ENCODE measurements at regions not wholly inside any gene's neighbourhood (a gene's known extent, or its start where the extent isn't known, plus 50 kb on each side); places are given as distances from the start of the nearest gene placed in this dataset.

DNA sequence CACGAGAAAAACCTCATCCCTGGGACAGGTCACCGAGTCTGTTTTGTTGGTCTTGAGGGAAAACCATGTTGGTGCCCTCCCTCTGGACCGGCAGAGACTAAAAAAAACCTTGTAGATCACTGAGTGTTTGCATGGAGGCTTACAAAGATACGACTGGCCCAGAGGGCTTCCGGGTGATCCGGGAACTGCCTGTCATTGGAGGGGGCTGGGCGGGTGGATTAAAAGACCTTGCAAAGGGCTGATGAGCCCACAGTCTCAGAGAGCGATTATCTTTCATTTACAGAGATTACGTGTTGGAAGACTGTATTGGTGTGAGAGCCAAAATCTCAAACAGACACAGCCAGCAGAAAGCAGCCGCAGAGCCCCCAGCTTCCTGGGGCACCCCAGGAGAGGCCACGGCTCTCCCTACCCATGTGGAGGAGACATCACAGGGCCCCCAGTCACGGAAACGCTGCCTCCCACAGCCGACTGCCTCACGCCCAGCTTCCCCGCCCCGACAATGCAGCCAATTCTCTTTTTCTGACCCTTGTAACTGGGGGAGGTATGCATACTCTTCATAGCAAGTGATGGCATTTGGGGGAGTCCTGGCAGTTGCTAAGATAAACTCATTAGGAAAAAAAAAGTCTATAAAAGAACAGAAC, 426.4 kb downstream of the CTTN start:
- DNase-seq (ENCODE audit: low read depth) = no peak

DNA sequence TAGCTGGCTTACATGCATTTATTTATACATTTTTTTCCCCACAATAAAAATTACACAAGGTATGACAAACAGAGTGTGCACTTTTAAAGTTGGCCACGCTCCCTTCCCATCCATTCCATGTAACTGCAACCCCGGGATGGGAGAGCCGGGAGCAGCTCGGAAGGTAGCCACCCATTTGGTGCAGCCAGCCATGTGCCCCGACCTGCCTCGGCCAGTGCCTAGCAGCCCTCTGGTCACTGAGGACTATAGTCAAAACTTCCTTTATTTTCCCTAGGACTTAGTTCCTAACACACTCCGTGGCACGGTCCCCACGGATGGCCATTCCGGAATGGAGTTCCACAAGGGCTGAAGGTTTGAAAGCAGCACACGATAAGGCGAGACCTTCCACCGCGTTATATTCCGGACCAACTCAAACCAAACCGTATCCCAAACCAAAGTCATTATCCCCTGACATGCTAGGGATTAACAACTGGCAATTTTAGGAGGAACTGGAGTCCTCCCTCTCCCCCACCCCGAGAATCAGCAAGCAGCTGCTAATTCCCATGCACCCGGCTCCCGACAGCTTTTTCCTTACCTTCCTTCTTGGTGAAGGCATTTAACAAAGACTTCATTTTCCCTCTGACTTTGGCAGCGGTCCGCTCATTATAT, 426.4 kb downstream of the SHANK2 start:
- DNase-seq (ENCODE audit: low read depth) = no peak

DNA sequence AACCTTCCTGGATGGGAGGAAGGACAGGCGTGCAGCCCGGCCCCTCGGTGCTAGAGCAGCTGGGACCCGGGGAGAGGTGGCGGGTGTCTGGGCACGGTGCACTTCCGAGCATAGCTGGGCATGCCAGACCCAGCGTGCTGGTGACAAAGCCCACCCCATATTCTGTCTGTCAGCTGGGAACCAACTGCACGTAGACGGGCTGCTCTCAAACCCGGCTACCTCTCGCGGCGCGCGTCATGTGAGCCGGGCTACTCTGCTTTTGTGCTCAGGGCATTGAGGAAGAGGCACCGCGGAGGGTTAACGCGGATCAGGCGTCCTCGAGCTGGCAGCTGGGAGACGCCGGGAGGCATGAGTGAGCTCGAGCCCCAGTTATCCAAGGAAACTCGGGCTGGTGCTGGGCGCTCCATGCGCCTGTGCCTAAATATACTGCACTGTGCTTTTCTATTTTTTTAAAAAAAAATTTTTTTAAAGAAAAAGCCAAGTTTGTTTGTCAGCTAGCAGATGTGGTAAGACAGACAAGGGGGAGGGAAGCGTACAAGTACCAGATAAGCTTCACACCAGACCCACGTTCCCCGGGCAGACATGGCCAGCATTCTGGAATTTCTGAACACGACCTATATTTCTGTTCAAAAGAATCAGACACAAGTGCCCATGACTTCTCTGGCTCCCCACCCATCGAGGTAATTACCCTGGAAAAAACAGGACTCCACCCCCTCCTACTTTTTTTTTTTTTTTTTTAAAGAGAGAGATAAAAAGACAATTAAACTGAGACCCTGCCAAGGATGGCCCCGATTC, 425.6 kb downstream of the SHANK2 start:
- no peak for DNase-seq (ENCODE audit: low read depth)

DNA sequence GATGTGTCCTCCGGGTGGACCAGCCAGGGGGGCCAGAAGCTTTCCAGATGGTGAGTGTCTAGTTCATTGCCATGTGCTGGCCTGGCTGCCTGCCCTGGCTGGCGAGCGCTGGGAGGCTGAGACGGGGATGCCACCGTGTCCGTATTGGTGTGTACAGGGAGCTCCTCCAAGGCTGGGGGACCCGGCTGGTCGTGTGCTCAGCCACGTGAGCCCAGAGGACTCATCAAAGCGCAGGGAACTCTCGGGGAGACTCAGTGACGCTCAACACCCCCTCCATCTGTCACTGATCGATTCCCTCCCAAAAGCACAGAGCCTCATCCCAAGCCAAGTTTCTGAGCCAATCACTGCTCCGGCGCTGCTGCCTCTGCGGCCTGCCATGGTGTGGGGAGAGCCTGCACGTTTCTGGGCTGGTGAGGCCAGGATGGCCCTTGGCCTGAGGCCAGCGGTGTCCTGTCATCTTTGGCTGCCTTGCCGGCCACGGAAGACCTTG, 423.7 kb downstream of the SHANK2 start:
- no peak for DNase-seq (ENCODE audit: low read depth)

DNA sequence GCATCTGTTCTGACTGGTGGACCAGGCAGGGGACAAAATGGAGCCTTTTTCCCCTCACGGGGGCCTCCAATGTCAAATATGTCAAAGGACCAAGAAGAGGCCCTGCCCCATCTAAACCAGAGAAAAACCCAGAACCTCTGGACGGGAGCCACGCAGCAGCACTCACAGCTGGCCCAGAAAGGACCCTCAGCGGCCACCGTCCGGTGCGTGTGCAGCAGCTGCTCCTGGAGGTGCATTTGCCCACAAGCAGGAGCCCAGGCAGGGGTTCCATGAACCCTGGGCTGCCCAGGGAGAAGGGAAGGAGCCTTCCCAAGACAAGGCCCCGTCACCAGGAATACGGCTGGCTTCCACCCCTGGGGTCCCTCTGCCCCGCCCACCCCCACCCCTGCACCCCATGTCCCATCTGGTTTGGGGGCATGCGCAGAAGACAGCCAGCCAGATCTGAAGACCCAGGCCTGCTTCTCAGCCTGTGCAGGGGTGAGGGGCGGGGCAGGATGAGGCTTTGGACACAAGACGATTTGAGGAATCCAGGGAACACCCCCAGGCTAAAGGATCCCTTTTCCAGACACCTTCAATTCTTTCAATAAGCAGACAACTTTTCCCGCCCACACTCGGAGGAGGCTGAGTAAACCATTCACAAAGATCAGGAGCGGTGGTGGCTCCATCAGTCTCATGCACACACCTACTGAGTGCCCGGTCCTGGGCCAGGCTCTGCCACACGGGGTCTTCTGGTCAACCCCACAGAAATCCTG, 423.1 kb downstream of the SHANK2 start:
- no peak for DNase-seq (ENCODE audit: low read depth)

DNA sequence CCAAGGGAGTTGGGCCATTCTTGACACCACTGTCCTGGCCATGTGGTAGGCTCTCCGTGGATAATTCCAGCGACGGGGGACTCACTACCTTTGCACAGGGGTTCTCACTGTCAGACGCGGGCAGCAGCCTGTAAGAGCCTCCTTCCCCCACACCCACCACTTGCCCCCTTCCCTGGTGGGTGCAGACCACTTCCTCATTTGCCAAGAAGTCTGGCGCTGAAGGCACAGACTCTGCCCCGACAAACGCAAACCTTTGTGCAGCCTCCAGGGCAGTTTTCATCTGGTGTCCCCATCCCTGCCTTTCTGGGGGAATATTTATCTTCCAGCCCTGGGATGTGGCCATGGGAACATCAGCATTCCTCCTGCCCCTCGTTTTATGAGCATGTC, 422.5 kb downstream of the SHANK2 start:
- no peak for DNase-seq (ENCODE audit: low read depth)

DNA sequence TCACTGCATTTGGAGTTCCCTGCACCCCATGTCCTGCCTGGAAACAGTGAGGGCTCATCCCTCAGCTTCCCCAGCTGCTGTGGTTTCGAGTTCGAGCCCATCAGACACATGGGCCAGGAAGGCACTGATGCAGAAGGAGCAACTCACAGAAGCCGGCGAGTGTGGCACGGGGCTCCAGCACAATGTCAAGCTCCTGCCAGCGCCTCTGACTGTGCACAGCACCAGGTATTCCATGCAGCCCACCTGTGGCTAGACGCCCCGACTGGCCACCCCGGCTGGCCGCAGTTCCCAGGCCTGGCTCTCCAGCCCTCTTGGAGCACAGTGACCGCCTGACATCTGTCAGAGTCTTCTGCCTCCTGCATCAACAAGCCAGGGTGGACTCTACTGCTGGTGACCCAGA, 419.4 kb downstream of the SHANK2 start:
- DNase-seq (ENCODE audit: low read depth) = no peak

DNA sequence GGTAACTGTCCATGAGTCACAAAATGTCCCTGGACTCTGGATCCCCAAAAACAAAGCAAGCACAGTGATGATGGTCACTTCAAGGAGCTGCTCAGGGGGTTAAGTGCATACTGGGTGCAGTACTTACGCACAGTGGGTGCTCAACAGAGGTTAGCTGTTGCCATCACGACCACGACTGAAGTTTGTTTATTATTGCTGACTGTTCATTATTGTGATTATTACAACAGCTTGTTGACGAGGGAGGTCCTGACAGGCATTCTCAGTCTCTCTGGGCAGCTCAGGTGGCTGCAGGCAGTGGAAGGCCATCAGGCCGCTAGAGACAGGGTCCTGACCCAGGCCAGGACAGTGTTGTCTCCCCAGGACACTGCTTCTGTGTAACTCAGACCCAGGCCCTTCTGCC, 418.8 kb downstream of the SHANK2 start:
- DNase-seq (ENCODE audit: low read depth) = no peak

DNA sequence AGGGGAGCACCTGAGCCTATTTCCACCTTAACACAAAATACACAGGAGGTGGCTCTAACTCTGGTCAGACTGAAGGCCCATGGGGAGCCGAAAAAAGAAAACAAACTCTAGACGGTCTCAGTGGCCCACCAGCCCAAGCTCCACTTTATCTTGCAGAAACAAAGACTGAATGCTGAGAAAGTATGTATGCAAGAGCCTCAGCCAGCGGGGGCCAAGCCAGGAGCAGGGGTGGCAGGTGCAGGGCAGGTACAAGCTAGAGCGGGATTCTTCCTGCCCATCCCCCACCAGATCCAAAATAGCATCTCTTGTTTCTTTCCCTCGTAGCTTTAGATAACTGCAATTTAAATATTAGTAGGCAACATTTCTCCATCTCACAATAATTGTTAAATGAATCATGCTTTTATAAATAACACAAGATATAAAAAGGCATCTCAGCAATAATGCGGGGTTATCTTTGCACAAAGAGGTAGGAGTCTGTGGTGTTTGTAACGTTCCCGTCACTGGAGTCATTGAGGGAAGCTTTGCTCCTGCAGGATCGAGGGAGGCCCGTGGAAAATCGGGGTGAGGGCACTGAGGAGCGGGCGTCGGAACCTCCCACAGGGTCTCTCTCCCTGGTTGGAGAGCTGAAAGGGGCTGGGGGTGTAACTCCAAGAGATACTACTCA, 418.0 kb downstream of the SHANK2 start:
- no peak for DNase-seq (ENCODE audit: low read depth)

DNA sequence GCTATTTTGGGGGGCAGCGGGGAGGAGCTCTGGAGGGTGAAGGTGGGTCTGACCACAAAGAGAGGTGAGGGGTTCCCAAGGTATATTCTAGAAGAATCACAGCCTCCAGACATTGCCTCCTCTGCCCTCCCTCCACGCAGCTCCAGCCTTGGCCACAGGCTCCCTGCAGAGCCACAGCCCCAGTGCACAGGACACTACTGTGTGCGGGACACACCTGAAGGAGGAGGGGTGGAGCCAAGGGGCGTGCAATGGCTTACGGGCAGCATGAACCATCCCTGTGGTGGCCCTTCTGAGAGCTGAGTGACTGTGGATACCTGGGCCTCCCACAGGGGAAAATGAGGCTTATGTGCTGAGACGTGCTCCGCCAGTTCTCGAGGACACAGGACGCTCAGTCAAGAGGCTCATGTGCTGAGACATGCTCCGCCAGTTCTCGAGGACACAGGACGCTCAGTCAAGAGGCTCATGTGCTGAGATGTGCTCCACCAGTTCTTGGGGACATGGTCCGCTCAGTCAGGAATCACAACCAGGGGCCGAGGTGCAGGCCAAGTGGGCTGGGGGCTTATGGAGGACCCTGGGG, 417.3 kb downstream of the SHANK2 start:
- DNase-seq (ENCODE audit: low read depth) = no peak

DNA sequence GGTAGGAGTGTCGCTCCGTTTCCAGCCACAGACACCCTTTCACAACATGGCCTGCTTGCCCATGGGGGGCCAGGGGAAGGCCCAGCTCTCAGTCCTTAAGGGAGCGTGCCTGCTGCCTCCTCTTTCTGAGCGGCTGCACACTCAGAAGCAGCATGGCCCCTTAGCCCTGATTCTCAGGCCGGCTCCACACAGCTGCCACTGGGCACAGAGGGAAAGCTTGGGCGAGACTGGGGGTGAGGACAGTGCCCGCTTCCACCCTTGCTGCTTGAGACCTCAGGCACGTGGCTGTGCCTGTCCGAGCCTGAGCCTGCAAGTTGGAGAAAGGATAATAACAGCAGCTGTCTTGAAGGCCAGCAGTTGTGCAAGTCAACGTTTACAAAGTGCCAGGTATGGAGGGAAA, 416.3 kb downstream of the SHANK2 start:
- DNase-seq (ENCODE audit: low read depth) = no peak

DNA sequence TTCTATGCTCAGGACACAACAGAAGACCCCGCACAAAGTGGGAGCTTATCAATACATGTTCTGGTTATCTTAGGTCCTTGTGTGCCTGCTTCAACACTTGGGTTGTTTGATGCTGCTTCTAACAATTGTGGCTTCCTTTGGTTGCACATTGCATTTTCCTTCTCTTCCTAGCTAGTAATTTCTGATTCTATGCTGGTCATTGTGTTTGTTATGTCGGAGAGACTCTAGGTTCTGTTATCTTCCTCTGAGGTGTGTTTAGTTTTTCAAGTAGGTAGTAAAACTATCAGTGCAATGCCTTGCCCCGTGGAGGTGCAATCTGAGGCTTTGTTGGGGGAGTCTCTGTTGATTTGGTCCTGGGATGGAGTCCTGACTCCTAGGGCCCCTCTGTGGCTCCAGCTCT, 414.2 kb downstream of the SHANK2 start:
- no peak for DNase-seq (ENCODE audit: low read depth)

DNA sequence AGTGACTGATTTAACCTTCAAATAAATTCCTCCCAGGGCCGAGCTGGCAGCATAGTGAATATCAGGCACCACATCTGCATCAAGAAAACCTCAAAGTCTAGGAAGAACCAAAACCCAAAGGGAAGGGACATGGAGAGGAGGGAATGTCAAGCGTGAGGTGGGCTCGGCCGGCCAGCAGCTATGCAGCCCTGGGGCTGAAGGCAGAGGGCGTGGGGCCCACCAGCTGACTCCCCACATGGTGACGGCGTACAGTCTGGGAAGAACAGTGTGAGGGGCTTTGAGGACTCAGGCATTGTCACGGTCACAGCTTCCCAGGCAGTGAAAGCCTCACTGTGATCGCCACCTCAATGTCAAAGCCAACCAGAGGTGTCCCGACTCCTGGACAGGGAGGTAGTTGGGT, 412.5 kb downstream of the SHANK2 start:
- no peak for DNase-seq (ENCODE audit: low read depth)

DNA sequence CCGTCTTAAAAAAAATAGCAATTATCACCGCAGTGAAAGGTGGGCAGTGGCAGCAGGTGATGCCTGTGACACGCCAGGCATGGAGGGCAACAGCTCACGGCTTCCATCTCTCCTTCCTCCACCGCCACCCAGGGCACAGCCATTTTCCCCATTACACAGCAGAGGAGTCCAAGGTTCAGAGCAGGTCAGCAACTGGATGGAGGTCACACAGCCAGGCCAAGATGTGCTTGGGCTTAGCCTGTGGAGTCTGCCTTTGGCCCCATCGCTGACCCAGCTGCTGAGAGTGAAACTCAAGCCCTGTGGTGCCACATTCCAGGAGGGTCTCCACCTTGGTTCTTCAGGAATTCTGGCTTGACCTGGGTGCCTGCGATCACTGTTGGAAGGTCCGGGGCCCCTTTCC, 411.1 kb downstream of the SHANK2 start:
- DNase-seq (ENCODE audit: low read depth) = no peak

DNA sequence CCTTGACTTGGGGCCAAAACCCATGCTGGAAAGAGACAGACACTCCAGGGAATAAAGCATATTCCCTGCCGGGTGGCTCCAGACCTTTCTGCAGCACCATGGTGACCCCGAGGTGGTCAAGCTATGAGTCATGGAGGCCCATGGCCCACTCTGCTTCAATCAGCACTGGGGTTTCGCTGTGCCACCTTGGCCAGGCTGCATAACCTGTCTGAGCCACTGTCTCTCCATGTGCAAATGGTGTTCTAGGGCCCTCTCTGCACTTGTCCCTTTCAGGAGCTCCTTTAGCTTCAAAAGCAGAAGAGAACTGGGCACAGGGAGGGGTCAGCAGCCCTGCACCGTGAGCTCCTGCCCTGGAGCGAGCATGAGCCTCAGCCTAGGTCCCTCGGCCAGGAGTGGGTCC, 410.1 kb downstream of the SHANK2 start:
- DNase-seq (ENCODE audit: low read depth) = no peak

DNA sequence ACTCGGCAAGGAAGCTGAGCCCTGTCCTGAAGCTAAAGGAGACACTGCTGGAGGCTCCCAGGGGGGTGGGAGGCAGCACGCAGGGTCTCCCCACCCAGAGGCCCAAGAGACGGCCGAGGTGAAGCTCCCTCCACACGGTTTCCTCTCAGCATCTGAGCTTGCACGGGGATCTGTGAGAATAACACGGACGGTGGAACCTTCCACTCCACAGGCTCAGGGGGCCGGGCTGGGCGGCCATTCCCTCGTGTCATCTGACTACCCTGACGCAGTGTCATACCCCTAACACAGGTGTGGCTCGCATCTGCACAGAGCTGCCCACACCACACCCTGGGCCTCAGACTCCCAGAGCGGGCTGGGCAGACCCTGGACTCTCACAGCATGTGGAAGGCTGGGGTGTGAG, 409.7 kb downstream of the SHANK2 start:
- no peak for DNase-seq (ENCODE audit: low read depth)

DNA sequence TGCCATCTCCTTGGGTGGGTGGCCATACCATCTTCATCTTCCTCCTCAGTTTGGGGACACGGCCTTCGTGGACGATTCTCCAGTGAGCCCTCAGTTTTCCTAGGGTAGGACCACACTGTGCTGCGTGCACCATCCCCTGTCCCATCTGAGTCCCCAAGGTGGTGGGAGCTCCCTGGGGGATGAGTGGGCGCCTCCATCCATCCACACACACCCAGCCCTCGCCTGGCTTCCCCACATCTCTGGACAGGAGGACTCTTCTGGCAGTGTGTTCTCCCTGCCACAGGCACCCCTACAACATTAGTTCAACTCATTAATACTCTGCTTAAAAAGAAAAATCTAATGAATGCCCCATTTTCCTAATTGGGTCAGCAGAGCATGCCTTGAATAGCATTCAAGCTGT, 408.5 kb downstream of the SHANK2 start:
- no peak for DNase-seq (ENCODE audit: low read depth)

DNA sequence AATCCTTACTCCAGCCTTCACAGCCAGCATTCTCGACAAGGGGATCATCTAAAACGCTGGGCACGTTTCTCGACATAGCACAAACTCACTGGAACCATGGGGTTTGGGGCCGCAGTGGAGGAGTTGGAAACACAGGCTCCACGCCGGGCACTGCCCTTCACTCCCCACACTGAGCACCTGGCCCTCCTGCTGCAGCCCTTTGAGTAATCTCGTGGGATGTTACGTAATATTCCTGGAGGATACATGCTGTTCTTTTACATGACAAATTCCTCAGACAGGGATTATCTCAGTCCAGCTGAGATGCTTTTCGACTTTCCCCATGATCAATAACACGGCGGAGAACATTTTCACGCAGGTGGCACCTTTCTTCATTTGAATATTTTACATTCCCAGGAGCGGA, 408.0 kb downstream of the SHANK2 start:
- DNase-seq (ENCODE audit: low read depth) = no peak

DNA sequence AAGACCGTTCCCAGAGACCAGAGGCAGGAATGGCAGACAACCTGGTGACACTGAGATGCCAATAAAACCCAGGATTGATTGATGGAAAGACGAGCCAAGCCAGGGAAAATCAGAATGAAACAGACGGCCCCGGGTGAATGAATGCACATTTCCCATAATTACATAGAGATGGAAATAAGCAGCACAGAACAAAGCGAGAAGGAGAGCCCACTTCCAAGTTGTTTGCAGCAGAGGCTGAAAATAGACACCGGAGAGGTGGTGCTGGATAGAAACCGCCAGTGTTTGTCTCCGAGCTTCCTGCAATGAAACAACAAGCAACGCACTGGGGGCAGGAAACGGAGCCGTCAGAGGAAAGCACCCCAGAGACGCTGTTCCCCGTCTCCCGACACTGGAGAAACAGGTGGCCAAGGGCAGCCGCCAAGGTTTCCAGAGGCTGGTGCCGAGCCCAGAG, 406.8 kb downstream of the SHANK2 start:
- no peak for DNase-seq (ENCODE audit: low read depth)

DNA sequence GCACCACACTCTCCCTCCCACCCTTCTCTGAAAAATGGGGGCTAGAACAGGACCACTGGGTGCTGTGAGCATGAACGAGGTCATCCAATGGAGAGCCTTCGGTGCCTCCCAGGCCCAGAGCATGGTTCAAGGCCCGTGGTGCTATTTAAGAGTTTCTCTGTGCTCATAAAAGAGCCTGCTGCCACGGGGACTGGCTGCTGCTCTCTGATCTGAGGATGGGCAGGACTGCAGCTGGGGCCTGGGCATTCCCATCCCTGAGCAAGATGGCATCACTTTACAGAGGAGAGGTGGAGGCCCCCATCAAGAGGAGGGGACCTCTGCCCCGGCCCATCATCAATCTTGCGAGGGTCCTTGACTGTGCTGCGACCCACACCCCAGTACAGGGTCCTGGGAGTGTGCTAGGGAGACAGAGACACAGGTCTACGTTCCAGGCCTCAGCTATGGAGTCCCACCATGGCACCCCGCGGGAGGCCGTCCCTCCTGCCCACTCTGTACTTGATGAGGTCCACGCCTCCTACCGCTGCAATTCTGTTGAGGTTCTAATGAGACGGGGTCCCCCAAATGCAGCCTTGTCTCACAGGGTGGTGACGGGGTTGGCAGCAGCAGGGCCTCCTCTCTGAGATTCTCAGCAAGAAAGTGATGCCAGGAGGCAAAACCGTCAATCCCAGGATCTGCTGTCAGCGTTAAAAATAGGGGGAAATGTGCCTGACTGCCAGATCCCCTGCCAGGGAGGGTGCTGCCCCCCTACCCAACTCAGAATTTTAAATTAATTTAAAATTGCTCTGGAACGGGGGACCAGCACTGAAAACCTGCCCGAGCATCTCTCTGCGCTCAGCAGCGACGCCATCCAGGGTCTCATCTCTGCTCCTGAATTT, 405.4 kb downstream of the SHANK2 start:
- DNase-seq (ENCODE audit: low read depth) = no peak

All from stimulated activated CD4-positive, alpha-beta T cell treated with anti-CD3 and anti-CD28 coated beads, Interleukin-2, amount 100 ng/mL, for 4 hours (primary cell).